HG03575 (cell line): ENCODE measurements at regions not wholly inside any gene's neighbourhood (a gene's known extent, or its start where the extent isn't known, plus 50 kb on each side); places are given as distances from the start of the nearest gene placed in this dataset.
"Not testable (repeated sequence)": the region's sequence is repeated elsewhere in the genome, so short reads cannot be mapped to it uniquely, and the experiment has no call there.

Experiments used
- ATAC-seq: cut with Tn5 transposase; IDR thresholded peaks from one replicate; pipeline ENCODE4 v1.9.1; 2021; ENCODE audit not compliant: unreplicated experiment, insufficient number of reproducible peaks, low FRiP score; ENCODE audit errors: extremely low read depth

- no peak for ATAC-seq
Observed at GRCh38 chrX:78603908-78604307, 55.2 kb downstream of the RTL3 start.

- no peak for ATAC-seq
Observed at GRCh38 chrX:78595901-78596502, 63.1 kb downstream of the RTL3 start.

- no peak for ATAC-seq
Observed at GRCh38 chrX:78593701-78594100, 65.4 kb downstream of the RTL3 start.

- no peak for ATAC-seq
Observed at GRCh38 chrX:78592030-78592429, 67.1 kb downstream of the RTL3 start.

- ATAC-seq = no peak
Observed at GRCh38 chrX:78574306-78574705, 84.8 kb downstream of the RTL3 start.

GRCh38 chrX:78573630-78574029 is 85.5 kb downstream of the RTL3 start:
- no peak for ATAC-seq

GRCh38 chrX:78571849-78572248 is 87.3 kb downstream of the RTL3 start:
- ATAC-seq = no peak

GRCh38 chrX:78555401-78555980 is 103.6 kb downstream of the RTL3 start:
- no peak for ATAC-seq

GRCh38 chrX:78552628-78553027 is 106.5 kb downstream of the RTL3 start:
- ATAC-seq = not testable (repeated sequence)

GRCh38 chrX:78548012-78548411 is 111.1 kb downstream of the RTL3 start:
- ATAC-seq = no peak

- ATAC-seq = no peak
Observed at GRCh38 chrX:78545233-78545632, 113.9 kb downstream of the RTL3 start.

GRCh38 chrX:78543281-78543680 is 115.8 kb downstream of the RTL3 start:
- no peak for ATAC-seq

- no peak for ATAC-seq
Observed at GRCh38 chrX:78540171-78540570, 119.0 kb downstream of the RTL3 start.

- ATAC-seq = no peak
Observed at GRCh38 chrX:78534221-78534620, 124.9 kb downstream of the RTL3 start.

- ATAC-seq = no peak
Observed at GRCh38 chrX:78532363-78532762, 126.8 kb downstream of the RTL3 start.

- ATAC-seq = no peak
Observed at GRCh38 chrX:78527818-78528217, 131.3 kb downstream of the RTL3 start.

- no peak for ATAC-seq
Observed at GRCh38 chrX:78527263-78527662, 131.9 kb downstream of the RTL3 start.

GRCh38 chrX:78522601-78523000 is 136.5 kb downstream of the RTL3 start:
- ATAC-seq = no peak

GRCh38 chrX:78517124-78517523 is 142.0 kb downstream of the RTL3 start:
- peak; percentile 57 for ATAC-seq

- ATAC-seq = no peak
Observed at GRCh38 chrX:78514852-78515251, 144.3 kb downstream of the RTL3 start.
